Heart left ventricle (tissue), 16 donors: ENCODE measurements at regions not wholly inside any gene's neighbourhood (a gene's known extent, or its start where the extent isn't known, plus 50 kb on each side); places are given as distances from the start of the nearest gene placed in this dataset.

Experiments used
- ATAC-seq, 4 donors: fragments of 200-7000 bp; cut with Tn5 transposase; one replicate each; pipeline ENCODE4 v1.9.1; 2020 to 2022; ENCODE audit warnings: moderate library complexity in 4 of 4, mild to moderate bottlenecking in 3 of 4, moderate number of reproducible peaks in 1 of 4
- DNase-seq, 5 donors: peaks; one replicate each; pipeline ENCODE4 v3.0.0-alpha.2; 2020
- H3K27ac ChIP-seq, 12 donors: fragments of 200-600 bp; sonication (generic) in 4 of 12; one replicate each; pipeline versions ENCODE4 v1.5.0 to v1.8.0; 2016 to 2022; ENCODE audit warnings: mild to moderate bottlenecking in 2 of 12
- H3K27me3 ChIP-seq, 9 donors: fragments of 200-600 bp; sonication (generic) in 2 of 9; one replicate each; pipeline versions ENCODE4 v1.5.1 to v1.8.0; 2016 to 2022; ENCODE audit warnings: mild to moderate bottlenecking in 3 of 9
- H3K36me3 ChIP-seq, 9 donors: fragments of 200-600 bp; sonication (generic) in 2 of 9; one replicate each; pipeline versions ENCODE4 v1.5.0 to v1.8.0; 2018 to 2022; ENCODE audit warnings: mild to moderate bottlenecking in 2 of 9
- H3K4me1 ChIP-seq, 12 donors: fragments of 200-600 bp; sonication (generic) in 4 of 12; one replicate each; pipeline versions ENCODE4 v1.5.0 to v1.8.0; 2016 to 2022; ENCODE audit warnings: mild to moderate bottlenecking in 3 of 12
- H3K4me3 ChIP-seq, 12 donors: fragments of 200-600 bp; sonication (generic) in 4 of 12; one replicate each; pipeline versions ENCODE4 v1.5.0 to v1.8.0; 2017 to 2022; ENCODE audit warnings: mild to moderate bottlenecking in 9 of 12, moderate library complexity in 4 of 12
- H3K9me3 ChIP-seq, 12 donors: fragments of 200-600 bp; sonication (generic) in 4 of 12; one replicate each; pipeline versions ENCODE4 v1.5.0 to v1.8.0; 2016 to 2022; ENCODE audit warnings: mild to moderate bottlenecking in 1 of 12
- CTCF ChIP-seq, 12 donors: fragments of 200-600 bp; sonication (generic) in 4 of 12; IDR thresholded peaks; one replicate each; pipeline versions ENCODE4 v1.5.0 to v1.8.0; 2018 to 2022; ENCODE audit warnings: antibody characterized with exemption in 12 of 12, mild to moderate bottlenecking in 5 of 12
- POLR2A ChIP-seq, 2 donors: fragments of 450-650 bp; IDR thresholded peaks; one replicate each; pipeline ENCODE4 v1.6.1; 2017; ENCODE audit warnings: antibody characterized with exemption in 2 of 2, mild to moderate bottlenecking in 2 of 2, moderate library complexity in 2 of 2
- whole genome bisulfite sequencing, 4 donors: extraction: QIAGEN DNeasy Blood & Tissue Kit in 2 of 4; methylation state at CpG; one replicate each; pipeline versions ENCODE4 v1.1.5 to v1.1.7; 2013 to 2018; 5-methylcytosine and 5-hydroxymethylcytosine counted together
- intact Hi-C, 10 donors: fragments of 100-400 bp; cut with DNase I; formaldehyde crosslinking; loops; one replicate each; pipeline versions ENCODE4 v1.11.1 to v1.14.2; 2022
- donor health status: ischemic (EF 13 %, LVEDD 7.1; RV severe dilation, severe dysfunction).
- donor health status: healthy with polysubstance abuse.
- donor health status: DM: no; HTN: yes; CAD: no.
- donor health status: DM: no; HTN: no; CAD: no.
- donor health status: ischemic (EF 25% LVEDD 6.9; RV normal size, moderate dysfunction).
- donor health status: ischemic (EF 25% LVEDD 5.7; RV mildly dilated, moderate dysfunction).
- donor health status: healthy.
- donor health status: DM: yes; HTN: yes; CAD: no.
- donor health status: ischemic (EF 35%, LVEDD 5.7; RV mildly dilated, moderate dysfunction).
- donor health status: nonischemic (EF 11% LVEDD 7.7; RV severe dilation, severe dysfunction).
- donor health status: DM: yes; HTN: yes; CAD: no.
- donor health status: PGD.
- donor health status: ischemic (EF 29% LVEDD 5.4; RV normal size, mild dysfunction).
- donor health status: nonischemic (EF 23%, LVEDD 6.1; RV moderate dilation, normal function).

GRCh38 chr3:95719481-95719880 lies 1094.9 kb upstream of the EPHA6 start:
- intact Hi-C loops, result no loop called here
- H3K4me1 ChIP-seq, result no peaks in the 10 kb centered on the region
- H3K27ac ChIP-seq, result no peak overlapping the region
- no peak overlapping the region for H3K4me3 ChIP-seq
- H3K27me3 ChIP-seq, result no peaks in the 10 kb centered on the region
- ATAC-seq (no peak), DNase-seq (no peak)
- no peaks in the 10 kb centered on the region for H3K36me3 ChIP-seq
- 78 to 85% (median 80%) methylated on average over 4 of the region's 4 CpGs for WGBS, 4 donors
- no peaks in the 10 kb centered on the region for H3K9me3 ChIP-seq
- no peak for TF ChIP-seq POLR2A (IDR thresholded peaks at IDR 0.05)

GRCh38 chr3:95721938-95722337 lies 1092.5 kb upstream of the EPHA6 start:
- H3K27ac ChIP-seq, result peak overlapping the region in 4 of 12 donors; percentile 33 to 38 (median 36)
- intact Hi-C loops, result no loop called here
- no peak for DNase-seq
- no peaks in the 10 kb centered on the region for H3K4me1 ChIP-seq
- TF ChIP-seq CTCF (IDR thresholded peaks at IDR 0.05) (no peak), POLR2A (IDR thresholded peaks at IDR 0.05) (no peak)
- H3K27me3 ChIP-seq, result no peaks in the 10 kb centered on the region
- peak in 2 of 4 donors; percentile 39 to 78 for ATAC-seq
- no peaks in the 10 kb centered on the region for H3K9me3 ChIP-seq
- peak overlapping the region in 7 of 12 donors; percentile 3 to 45 (median 32) for H3K4me3 ChIP-seq
- H3K36me3 ChIP-seq, result no peaks in the 10 kb centered on the region
- 64 to 76% (median 72%) methylated on average over 2 of the region's 2 CpGs for WGBS, 4 donors

- intact Hi-C loops, result no loop called here
- no peaks in the 10 kb centered on the region for H3K36me3 ChIP-seq
- TF ChIP-seq CTCF (IDR thresholded peaks at IDR 0.05) (no peak), POLR2A (IDR thresholded peaks at IDR 0.05) (no peak)
- H3K27ac ChIP-seq, result no peak overlapping the region
- ATAC-seq (no peak), DNase-seq (no peak)
- no peaks in the 10 kb centered on the region for H3K4me1 ChIP-seq
- H3K9me3 ChIP-seq, result no peaks in the 10 kb centered on the region
- no peaks in the 10 kb centered on the region for H3K27me3 ChIP-seq
- 76 to 93% (median 88%) methylated on average over 1 of the region's 1 CpG for WGBS, 4 donors
- no peak overlapping the region for H3K4me3 ChIP-seq
Observed at GRCh38 chr3:95725770-95726169, 1088.6 kb upstream of the EPHA6 start.

GRCh38 chr3:95731753-95732152 lies 1082.6 kb upstream of the EPHA6 start:
- no peak for ATAC-seq
- Histone ChIP-seq H3K27me3 (no peaks in the 10 kb centered on the region), H3K4me1 (no peaks in the 10 kb centered on the region), H3K27ac (no peak overlapping the region), H3K4me3 (no peak overlapping the region), H3K9me3 (no peaks in the 10 kb centered on the region), H3K36me3 (no peaks in the 10 kb centered on the region)
- TF ChIP-seq CTCF (IDR thresholded peaks at IDR 0.05) (no peak), POLR2A (IDR thresholded peaks at IDR 0.05) (no peak)
- WGBS, 4 donors, result 80 to 94% (median 90%) methylated on average over 1 of the region's 1 CpG
- intact Hi-C loops, result no loop called here
- no peak for DNase-seq

- DNase-seq (no peak), ATAC-seq (no peak)
- TF ChIP-seq POLR2A (IDR thresholded peaks at IDR 0.05), result no peak
- no peak for TF ChIP-seq CTCF (IDR thresholded peaks at IDR 0.05)
- 79 to 86% (median 81%) methylated on average over 1 of the region's 1 CpG for WGBS, 4 donors
- intact Hi-C loops, result no loop called here
- Histone ChIP-seq H3K4me3 (no peak overlapping the region), H3K9me3 (no peaks in the 10 kb centered on the region), H3K4me1 (no peaks in the 10 kb centered on the region), H3K36me3 (no peaks in the 10 kb centered on the region), H3K27ac (no peak overlapping the region), H3K27me3 (no peaks in the 10 kb centered on the region)
Observed at GRCh38 chr3:95733336-95733735, 1081.1 kb upstream of the EPHA6 start.
